ENCODE measurements at regions not wholly inside any gene's neighbourhood (a gene's known extent, or its start where the extent isn't known, plus 50 kb on each side); places are given as distances from the start of the nearest gene placed in this dataset.

GRCh38 chr3:124529826-124530571 is 200.3 kb upstream of the UMPS start:
- TF ChIP-seq CTCF (IDR thresholded peaks at IDR 0.05) (no peak), POLR2A (IDR thresholded peaks at IDR 0.05) (no peak)

All from Peyer's patch (tissue), 4 donors.